GM19351 (cell line): ENCODE measurements at regions not wholly inside any gene's neighbourhood (a gene's known extent, or its start where the extent isn't known, plus 50 kb on each side); places are given as distances from the start of the nearest gene placed in this dataset.

Experiments
- ATAC-seq: cut with Tn5 transposase; IDR thresholded peaks from one replicate; pipeline ENCODE4 v1.9.1; 2021; ENCODE audit warnings: mild to moderate bottlenecking, moderate library complexity; ENCODE audit not compliant: unreplicated experiment

DNA sequence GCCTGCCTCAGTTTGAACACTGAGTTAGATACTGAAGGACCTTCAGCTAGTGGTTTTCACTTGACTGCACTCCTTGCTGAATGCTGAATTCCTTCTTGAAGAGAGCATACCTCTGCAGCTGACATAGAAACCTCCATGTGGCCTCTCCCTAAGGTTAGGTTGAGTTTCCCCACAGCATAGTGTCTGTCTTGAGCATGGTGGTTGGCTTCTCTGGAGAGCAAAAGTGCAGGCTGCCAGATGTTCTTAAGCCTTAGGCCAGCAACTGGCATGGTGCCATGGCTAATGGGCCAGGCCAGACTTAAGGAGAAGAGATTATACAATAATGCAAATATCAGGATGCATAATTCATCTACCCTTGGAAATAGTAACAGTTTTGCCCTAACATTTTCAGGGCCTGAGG, 545.6 kb upstream of the ZNF385D start:
- no peak for ATAC-seq

DNA sequence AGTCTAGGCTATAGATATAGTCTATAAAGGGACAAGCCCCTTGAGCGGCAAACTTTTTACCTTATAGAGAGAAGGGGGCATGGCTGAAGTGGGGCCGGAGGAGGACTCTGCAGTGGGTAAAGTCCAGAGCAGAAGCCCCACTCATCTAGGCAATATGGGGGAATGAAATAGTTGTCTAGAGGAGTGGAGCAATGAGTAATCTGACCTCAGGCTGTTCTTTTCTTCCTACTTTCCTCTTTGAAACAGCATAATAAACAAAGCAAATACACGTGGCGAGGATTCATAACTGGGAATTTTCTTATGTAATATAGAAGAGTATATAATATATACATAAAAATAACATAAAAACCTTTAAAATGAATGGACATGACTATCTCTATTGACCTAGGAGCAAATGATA, 546.4 kb upstream of the ZNF385D start:
- ATAC-seq, result no peak

DNA sequence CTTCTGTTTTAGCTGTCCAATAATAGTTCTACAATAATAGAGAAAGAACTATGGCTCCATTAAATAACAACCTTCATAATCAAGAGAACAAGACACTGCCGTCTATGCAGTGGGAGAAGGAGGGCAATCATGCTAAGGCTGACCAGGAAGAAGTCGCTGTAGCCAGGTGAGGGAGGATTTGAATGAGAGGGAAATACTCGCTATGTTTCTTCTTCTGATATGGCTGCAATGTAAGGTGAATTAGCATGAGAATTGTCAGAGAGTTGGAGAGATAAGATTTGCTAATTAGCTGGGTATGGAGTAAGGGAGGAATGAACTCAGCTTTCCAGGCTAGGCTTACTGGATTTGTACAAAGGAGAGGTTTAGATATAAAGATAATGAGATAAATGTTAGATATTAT, 555.4 kb upstream of the ZNF385D start:
- ATAC-seq, result no peak

DNA sequence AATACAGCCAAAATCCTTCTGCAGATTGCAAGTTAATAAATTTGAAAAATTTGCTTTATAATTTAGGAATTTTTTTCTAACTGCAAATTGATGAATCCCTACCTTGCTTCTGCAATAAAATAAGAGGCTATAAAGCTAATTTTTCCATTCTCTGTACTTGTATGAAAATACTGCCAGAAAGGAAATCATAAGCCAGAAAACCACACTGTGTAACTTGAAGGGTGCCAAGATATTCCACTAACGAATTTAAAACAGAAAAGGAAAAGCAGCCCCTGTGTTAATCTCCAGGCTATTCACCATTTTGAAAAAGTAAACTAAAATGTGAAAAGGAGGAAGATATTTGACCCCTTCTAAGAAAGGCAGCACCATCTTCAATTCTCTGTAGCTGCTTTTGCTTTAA, 557.9 kb upstream of the ZNF385D start:
- ATAC-seq, result no peak

GRCh38 chr3:22315925-22316324, 564.9 kb upstream of the ZNF385D start:
- ATAC-seq, result no peak

DNA sequence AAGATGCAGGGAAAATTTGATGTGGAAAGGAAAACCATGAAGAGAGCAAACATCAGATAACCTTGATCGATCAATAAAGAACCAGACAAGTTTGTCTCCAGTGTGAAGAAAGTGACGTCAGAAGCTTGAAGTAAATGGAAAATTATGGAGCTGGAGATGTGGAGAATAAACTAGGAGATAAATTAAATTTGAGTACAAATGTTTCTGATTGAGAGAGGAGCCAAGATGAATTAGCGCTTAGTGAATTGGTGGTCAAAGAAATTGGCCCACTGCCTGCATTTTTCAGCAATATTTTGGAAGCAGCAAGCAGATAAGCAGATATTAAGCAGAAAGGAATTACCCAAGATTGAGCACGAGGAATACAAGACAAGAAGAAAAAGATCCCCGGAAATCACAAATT, 567.3 kb upstream of the ZNF385D start:
- ATAC-seq, result no peak

DNA sequence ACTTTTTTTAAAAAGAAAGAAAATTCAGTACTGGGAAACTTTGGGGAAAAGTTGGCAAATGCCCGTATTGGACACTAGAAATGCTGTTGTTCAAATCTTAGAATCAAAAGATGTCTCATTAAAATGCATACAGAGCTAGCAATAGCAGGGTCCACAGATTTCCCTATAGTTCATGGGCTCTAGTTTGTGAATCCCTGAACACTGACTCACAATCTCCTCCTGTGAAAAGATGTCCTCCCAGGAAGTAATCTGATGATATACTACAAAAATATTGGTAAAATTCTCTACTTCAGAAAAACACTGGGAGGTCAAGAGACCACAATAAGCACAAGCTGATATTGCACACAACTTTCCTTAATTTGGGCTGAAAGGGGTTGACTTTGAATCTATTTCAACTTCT, 568.4 kb upstream of the ZNF385D start:
- no peak for ATAC-seq

GRCh38 chr3:22322861-22323260, 571.9 kb upstream of the ZNF385D start:
- ATAC-seq, result no peak

GRCh38 chr3:22326305-22326704, 575.3 kb upstream of the ZNF385D start:
- no peak for ATAC-seq

DNA sequence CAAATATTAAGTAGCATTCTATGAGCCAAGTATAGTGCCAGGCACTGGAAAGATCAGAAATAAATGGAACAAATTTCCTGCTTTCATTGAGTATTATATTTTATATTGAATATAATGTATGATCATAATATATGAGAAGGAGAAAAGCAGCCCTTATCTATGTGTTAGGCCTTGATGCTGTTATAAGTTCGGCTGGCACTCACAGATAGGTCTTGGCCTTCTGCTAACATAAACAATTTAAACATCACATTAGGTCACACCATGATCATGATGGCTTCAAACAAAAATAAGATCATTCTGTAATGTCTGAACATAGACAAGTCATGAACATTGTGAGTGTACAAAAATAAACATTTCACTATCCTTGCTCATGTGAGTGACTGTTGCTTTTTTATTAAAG, 584.0 kb upstream of the ZNF385D start:
- no peak for ATAC-seq

DNA sequence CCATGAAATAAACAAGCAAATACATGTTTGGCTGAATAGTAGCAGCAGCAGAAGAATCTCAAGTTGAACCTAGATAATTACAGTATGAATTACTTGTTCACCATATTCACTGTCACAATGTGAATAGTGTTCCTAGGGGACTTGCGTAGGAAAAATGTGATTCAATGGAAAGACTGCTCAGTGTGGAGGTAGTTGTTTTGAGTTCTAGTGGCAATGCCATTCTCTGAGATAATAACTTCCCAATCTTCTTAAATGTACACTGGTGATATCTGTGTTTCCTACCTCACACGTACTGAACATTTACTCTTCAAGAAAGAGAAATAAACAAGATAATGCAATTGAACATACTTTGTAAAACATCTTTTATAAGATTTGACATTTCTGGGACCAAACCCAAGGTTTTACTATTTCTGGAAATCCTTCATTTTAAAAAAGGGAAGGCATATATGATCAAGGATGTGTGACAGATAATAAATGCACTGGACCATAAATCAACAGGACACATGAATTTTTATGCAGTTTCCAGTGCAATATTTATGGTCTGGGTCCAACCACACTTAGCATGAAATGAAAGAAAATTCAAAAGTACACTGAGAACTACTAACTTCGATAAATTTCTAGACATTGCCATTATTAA, 598.3 kb upstream of the ZNF385D start:
- ATAC-seq, result no peak

- ATAC-seq, result no peak
These were observed 600.8 kb upstream of the ZNF385D start for GRCh38 chr3:22351806-22352205.

DNA sequence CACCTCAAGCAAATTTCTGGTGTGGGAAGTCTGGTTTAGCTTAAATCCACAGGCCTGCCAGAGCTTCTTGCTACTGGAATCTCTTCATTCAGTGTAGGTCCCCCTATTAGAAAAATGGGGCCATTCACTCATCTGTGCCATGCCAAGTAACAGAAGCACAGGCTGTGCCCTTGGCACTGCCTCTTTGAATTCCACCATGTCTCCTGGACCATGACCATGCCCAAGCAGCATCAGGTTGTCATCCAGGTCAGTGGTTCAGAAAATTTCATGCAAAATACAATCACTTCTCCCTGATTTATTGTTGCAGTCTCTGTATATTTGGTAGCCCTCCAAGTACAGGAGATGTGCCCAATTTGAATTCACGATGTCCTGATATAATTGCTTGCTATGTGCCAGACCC, 602.1 kb upstream of the ZNF385D start:
- no peak for ATAC-seq

DNA sequence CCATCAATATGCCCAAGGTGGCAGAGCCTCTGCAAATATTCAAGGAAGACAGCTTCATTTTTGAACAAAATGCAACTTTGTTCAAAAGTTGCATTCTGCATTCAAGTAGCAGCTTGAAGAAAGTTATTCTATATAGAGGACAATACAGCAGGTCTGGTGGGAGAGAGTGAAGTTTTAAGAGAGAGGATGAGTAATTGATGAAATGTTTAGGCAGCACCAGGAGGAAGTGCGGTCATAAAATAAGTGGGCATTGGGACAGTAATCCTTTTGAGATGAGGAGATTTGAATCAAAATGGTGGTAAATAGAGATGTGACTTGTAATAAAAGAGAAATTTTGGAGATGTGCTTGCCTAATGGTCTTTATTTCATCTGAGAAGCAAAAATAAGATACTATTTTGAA, 607.3 kb upstream of the ZNF385D start:
- no peak for ATAC-seq

DNA sequence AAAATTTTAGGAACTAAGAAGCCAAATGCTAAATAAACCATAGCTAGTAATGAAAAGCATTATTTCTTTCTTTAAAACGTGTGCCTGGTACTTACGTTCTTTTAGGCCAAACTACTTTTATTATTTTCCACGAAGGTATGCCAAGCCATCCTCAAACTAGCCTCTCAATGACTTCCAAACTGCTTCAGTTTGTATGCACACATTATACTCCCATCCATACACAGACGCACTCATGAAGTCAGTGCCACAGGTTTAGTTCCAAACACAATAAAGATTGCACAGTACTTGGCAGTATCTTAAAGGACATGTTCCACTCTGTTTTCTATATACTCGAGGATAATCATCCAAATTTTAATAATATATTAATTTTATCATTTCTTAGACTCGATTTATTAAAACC, 609.2 kb upstream of the ZNF385D start:
- ATAC-seq, result no peak

GRCh38 chr3:22360970-22361369, 610.0 kb upstream of the ZNF385D start:
- ATAC-seq, result no peak

- no peak for ATAC-seq
These were observed 610.5 kb upstream of the ZNF385D start for GRCh38 chr3:22361521-22361920.

DNA sequence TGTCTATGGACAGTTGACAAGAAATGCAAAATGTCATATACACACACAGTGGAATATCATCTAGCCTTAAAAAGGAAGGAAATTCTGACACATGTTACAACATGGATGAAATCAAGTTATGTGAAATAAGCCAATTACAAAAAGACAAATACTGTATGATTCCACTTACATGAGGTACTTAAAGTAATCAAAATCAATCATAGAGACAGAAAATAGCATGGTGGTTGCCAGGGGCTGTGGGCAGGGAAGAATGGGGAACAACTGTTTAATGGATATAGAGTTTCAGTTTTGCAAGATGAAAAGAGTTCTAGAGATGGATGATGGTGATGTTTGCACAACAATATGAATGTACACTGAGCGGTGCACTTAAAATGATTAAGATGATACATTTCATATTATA, 613.8 kb upstream of the ZNF385D start:
- ATAC-seq, result no peak

- no peak for ATAC-seq
These were observed 615.8 kb upstream of the ZNF385D start for GRCh38 chr3:22366781-22367180.

DNA sequence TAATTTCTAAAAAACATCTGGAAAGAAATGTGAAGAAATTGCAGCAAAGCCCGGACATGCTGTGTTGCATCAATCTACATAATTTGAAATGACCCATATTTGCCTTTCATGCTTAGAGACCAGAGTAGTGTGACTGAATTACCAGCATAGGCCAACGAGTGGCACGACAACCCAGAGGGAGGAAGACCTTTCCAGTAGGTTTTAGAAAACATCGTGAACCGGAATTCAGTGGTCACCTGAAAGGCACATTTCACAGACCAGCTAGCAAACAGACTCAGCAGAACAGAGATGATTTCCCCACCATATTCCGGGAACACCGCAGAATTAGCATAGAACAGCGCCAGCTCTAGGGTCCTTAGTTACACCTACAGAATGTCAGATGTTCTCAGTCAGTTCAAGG, 620.0 kb upstream of the ZNF385D start:
- ATAC-seq, result no peak

- ATAC-seq, result no peak
These were observed 620.7 kb upstream of the ZNF385D start for GRCh38 chr3:22371607-22372291.

GRCh38 chr3:22372292-22373062, 621.5 kb upstream of the ZNF385D start:
- ATAC-seq, result no peak
